Mesenchymal stem cell (in vitro differentiated cells and primary cell): ENCODE measurements at regions not wholly inside any gene's neighbourhood (a gene's known extent, or its start where the extent isn't known, plus 50 kb on each side); places are given as distances from the start of the nearest gene placed in this dataset.

ENCODE experiments used
- DNase-seq: peaks from one replicate; pipeline ENCODE4 v3.0.0-alpha.2; 2013
- H2AFZ ChIP-seq: one replicate; pipeline ENCODE4 v1.6.1; 2013; ENCODE audit warnings: low read depth, mild to moderate bottlenecking, control low read depth, inconsistent platforms, low read length, moderate library complexity
- H2AK5ac ChIP-seq: 2 replicates; pipeline ENCODE4 v1.6.1; 2013; ENCODE audit warnings: low read length, moderate library complexity, mild to moderate bottlenecking, inconsistent platforms; ENCODE audit not compliant: severe bottlenecking
- H2BK120ac ChIP-seq: one replicate; pipeline ENCODE4 v1.6.1; 2013; ENCODE audit warnings: low read depth, mild to moderate bottlenecking, inconsistent platforms, low read length, moderate library complexity
- H2BK12ac ChIP-seq, 2 experiments: one replicate each; pipeline ENCODE4 v1.6.1; 2013; ENCODE audit warnings: inconsistent platforms in 2 of 2, low read length in 2 of 2, mild to moderate bottlenecking in 2 of 2, moderate library complexity in 2 of 2, control low read depth in 1 of 2
- H2BK15ac ChIP-seq: one replicate; pipeline ENCODE4 v1.6.1; 2013; ENCODE audit warnings: mild to moderate bottlenecking, low read depth, inconsistent platforms; ENCODE audit not compliant: poor library complexity, severe bottlenecking
- H2BK5ac ChIP-seq: 2 replicates; pipeline ENCODE4 v1.6.1; 2013; ENCODE audit warnings: low read depth, mild to moderate bottlenecking, low read length, control low read depth, inconsistent platforms; ENCODE audit not compliant: poor library complexity, severe bottlenecking
- H3K14ac ChIP-seq, 2 experiments: one replicate each; pipeline ENCODE4 v1.6.1; 2013; ENCODE audit warnings: inconsistent platforms in 2 of 2, low read length in 2 of 2, control low read depth in 1 of 2, mild to moderate bottlenecking in 1 of 2, moderate library complexity in 1 of 2
- H3K18ac ChIP-seq, 2 experiments: one replicate each; pipeline ENCODE4 v1.6.1; 2013; ENCODE audit warnings: inconsistent platforms in 2 of 2, low read length in 2 of 2, control low read depth in 1 of 2, low read depth in 1 of 2, mild to moderate bottlenecking in 1 of 2
- H3K23ac ChIP-seq, 2 experiments: one replicate each; pipeline ENCODE4 v1.6.1; 2013; ENCODE audit warnings: inconsistent platforms in 2 of 2, low read length in 2 of 2, mild to moderate bottlenecking in 2 of 2, moderate library complexity in 2 of 2, control low read depth in 1 of 2
- H3K27ac ChIP-seq: 2 replicates; pipeline ENCODE4 v1.5.1; 2013; ENCODE audit warnings: mild to moderate bottlenecking, moderate library complexity, low read length, control low read depth, inconsistent platforms; ENCODE audit not compliant: poor library complexity, severe bottlenecking
- H3K27me3 ChIP-seq, 2 experiments: 2 replicates each; pipeline versions ENCODE4 v1.6.1 to v1.7.0; 2013; ENCODE audit warnings: low read length in 2 of 2, mild to moderate bottlenecking in 2 of 2, moderate library complexity in 2 of 2, control low read depth in 1 of 2, inconsistent platforms in 1 of 2; ENCODE audit not compliant: control insufficient read depth in 1 of 2, insufficient read depth in 1 of 2
- H3K36me3 ChIP-seq, 2 experiments: 2 replicates each; pipeline versions ENCODE4 v1.6.1 to v1.7.0; 2013; ENCODE audit warnings: low read length in 2 of 2, control low read depth in 1 of 2, inconsistent platforms in 1 of 2, low read depth in 1 of 2, mild to moderate bottlenecking in 1 of 2; ENCODE audit not compliant: insufficient read depth in 2 of 2, control insufficient read depth in 1 of 2
- H3K4ac ChIP-seq, 2 experiments: one replicate each; pipeline ENCODE4 v1.6.1; 2013; ENCODE audit warnings: inconsistent platforms in 2 of 2, low read length in 2 of 2, mild to moderate bottlenecking in 2 of 2, moderate library complexity in 2 of 2, control low read depth in 1 of 2, low read depth in 1 of 2
- H3K4me1 ChIP-seq: 2 replicates; pipeline ENCODE4 v1.6.1; 2013; ENCODE audit warnings: low read depth, low read length, control low read depth; ENCODE audit not compliant: control insufficient read depth, insufficient read depth
- H3K4me2 ChIP-seq: 2 replicates; pipeline ENCODE4 v1.6.1; 2013; ENCODE audit warnings: low read length, mild to moderate bottlenecking, inconsistent platforms; ENCODE audit not compliant: poor library complexity, severe bottlenecking
- H3K4me3 ChIP-seq, 2 experiments: 2 replicates each; pipeline versions ENCODE4 v1.5.1 to v1.7.0; 2013; ENCODE audit warnings: low read length in 2 of 2, mild to moderate bottlenecking in 2 of 2, control low read depth in 1 of 2, low read depth in 1 of 2; ENCODE audit not compliant: insufficient read depth in 1 of 2
- H3K79me1 ChIP-seq: replicated peaks from 2 replicates; pipeline ENCODE4 v1.6.1; 2013; ENCODE audit warnings: mild to moderate bottlenecking, control low read depth, low read length, inconsistent platforms; ENCODE audit not compliant: poor library complexity, severe bottlenecking
- H3K9ac ChIP-seq: 2 replicates; pipeline ENCODE4 v1.7.0; 2013; ENCODE audit warnings: mild to moderate bottlenecking, low read length, moderate library complexity
- H3K9me3 ChIP-seq: 2 replicates; pipeline ENCODE4 v1.7.0; 2013; ENCODE audit warnings: mild to moderate bottlenecking, low read length; ENCODE audit not compliant: control insufficient read depth
- H4K8ac ChIP-seq: one replicate; pipeline ENCODE4 v1.6.1; 2013; ENCODE audit warnings: inconsistent platforms, mild to moderate bottlenecking, low read length, moderate library complexity
- H4K91ac ChIP-seq: one replicate; pipeline ENCODE4 v1.6.1; 2013; ENCODE audit warnings: mild to moderate bottlenecking, low read length, inconsistent platforms
- WGBS: methylation state at CpG from one replicate; pipeline ENCODE4 v1.1.7; 2013; ENCODE audit warnings: mixed read lengths; 5-methylcytosine and 5-hydroxymethylcytosine counted together

DNA sequence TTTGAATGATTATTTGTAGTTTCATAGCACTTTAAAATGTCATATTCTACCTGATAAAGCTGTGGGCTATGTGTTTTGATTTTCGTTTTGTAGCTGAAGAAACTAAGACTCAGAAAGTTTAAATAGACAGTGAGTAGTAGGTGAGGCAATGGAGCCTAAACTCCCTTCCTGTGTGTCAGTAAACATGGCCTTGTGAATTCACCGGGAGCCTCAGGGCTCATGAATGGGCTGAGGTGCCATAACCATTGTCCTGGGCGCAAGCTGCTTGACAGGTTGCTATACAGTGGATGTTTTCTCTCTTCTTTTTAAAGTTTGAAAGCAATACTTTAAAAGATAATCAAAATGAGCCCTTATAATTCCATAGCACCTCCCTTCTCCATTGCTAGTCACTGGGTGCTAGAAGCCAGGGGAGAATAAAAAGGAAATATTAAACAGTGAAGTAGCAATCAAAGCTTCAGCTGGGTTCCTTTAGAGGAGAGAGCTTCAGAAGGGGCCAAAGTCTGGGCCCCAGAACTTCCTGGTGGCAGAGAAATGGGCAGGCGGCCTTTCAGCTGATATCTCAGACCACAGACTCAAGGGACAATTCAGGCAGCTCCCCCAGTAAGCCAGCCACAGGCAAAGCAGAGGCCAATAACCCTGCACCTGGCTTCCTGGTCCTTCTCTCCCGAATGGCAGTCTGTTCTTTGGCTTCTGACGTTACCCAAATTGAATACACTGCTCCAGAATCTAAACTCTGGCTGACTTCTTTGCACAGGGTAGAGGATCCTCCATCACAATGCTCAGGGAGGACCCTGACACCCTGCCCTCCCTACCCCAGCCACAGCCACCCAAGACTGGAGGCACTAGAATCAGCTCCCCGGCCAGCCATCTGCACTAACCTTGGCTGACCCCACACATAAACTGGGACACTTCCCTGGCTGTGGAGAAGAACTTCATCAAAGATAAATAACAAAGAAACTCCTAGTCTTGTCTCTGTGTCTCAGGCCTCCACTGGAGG is 51.8 kb upstream of the NPAS2 start:
- Histone ChIP-seq H3K4me1 (no peaks in the 10 kb centered on the region), H3K4me3 (no peak overlapping the region), H2BK15ac (peak overlapping the region; percentile 67), H3K27me3 (peaks cover 0 to 38% of the 10 kb centered on the region in 2 experiments), H2BK120ac (peak overlapping the region; percentile 61), H3K14ac (peak overlapping the region in 1 of 2 experiments; percentile 48), H3K9me3 (no peaks in the 10 kb centered on the region), H4K8ac (peak overlapping the region; percentile 69), H3K27ac (no peak overlapping the region), H3K18ac (peak overlapping the region; percentile 64 to 70), H2BK12ac (peak overlapping the region; percentile 39 to 69), H3K36me3 (no peaks in the 10 kb centered on the region), H3K4me2 (no peak overlapping the region), H3K9ac (no peak overlapping the region), H2BK5ac (no peak overlapping the region), H3K4ac (peak overlapping the region in 1 of 2 experiments; percentile 49), H4K91ac (no peak overlapping the region), H3K79me1 (no peaks in the 10 kb centered on the region), H2AFZ (no peak overlapping the region), H3K23ac (no peak overlapping the region), H2AK5ac (no peak overlapping the region)
- 86% methylated on average over 7 of the region's 7 CpGs for WGBS
- no peak for DNase-seq
